ENCODE measurements at regions not wholly inside any gene's neighbourhood (a gene's known extent, or its start where the extent isn't known, plus 50 kb on each side); places are given as distances from the start of the nearest gene placed in this dataset.
"Not testable (repeated sequence)": the region's sequence is repeated elsewhere in the genome, so short reads cannot be mapped to it uniquely, and the experiment has no call there.

DNA sequence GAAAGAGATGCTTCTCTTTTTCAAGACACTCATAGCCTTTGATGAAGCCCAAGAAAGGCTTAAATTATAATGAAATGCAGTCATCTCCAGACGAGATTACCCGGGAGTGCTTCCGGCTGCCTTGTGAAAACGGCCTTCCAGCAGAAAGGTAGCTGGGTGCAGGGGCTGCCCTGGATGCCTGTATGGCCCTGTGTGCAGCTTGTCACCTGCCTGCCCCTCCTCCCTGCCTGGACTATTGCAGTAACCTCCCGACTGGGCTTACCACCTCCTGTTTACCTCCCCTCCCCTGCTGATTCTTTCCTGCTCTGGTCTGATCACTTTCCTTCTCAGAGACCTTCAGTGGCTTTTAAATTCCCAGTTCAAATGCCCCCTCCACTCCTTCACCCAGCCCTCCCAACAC is 126.4 kb upstream of the SYT13 start:
- H3K4me1 Mint-ChIP-seq (ENCODE audit: low read depth): no peaks in the 10 kb centered on the region
- H3K36me3 Mint-ChIP-seq (ENCODE audit: low read depth): no peaks in the 10 kb centered on the region
- intact Hi-C loops (cut with micrococcal nuclease): no loop called here
- H3K27ac Mint-ChIP-seq: no peak overlapping the region
- DNase-seq (ENCODE audit: low spot score): no peak
- peaks cover 25% of the 10 kb centered on the region for H3K27me3 Mint-ChIP-seq (ENCODE audit: insufficient read depth)
- no peak overlapping the region for H3K4me3 Mint-ChIP-seq
- H3K9me3 Mint-ChIP-seq: no peaks in the 10 kb centered on the region

DNA sequence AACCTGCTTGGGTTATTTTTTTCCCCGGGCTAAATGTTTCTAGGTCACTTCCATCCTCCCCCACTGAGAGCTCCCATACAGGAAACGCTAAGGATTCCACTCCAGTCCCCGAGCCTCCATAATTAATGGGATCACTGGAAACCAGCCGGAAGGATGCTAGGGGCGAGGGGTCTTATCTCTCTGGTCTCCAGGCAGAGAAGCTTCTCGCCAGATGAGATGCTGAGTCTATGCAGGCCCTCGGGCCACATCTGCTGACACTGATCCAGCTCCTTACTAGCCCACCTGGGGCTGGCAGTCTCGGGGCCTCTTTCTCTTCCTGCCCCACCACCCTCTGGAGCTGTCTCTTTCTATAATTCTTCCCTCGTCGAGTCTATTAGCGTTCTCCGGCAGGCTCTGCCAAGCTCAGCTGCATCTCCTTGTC is 125.9 kb upstream of the SYT13 start:
- Mint-ChIP-seq H3K27ac (no peak overlapping the region), H3K27me3 (ENCODE audit: insufficient read depth) (peaks cover 25% of the 10 kb centered on the region), H3K36me3 (ENCODE audit: low read depth) (no peaks in the 10 kb centered on the region), H3K4me3 (no peak overlapping the region), H3K9me3 (no peaks in the 10 kb centered on the region), H3K4me1 (ENCODE audit: low read depth) (no peaks in the 10 kb centered on the region)
- DNase-seq (ENCODE audit: low spot score): no peak
- intact Hi-C loops (cut with micrococcal nuclease): no loop called here

DNA sequence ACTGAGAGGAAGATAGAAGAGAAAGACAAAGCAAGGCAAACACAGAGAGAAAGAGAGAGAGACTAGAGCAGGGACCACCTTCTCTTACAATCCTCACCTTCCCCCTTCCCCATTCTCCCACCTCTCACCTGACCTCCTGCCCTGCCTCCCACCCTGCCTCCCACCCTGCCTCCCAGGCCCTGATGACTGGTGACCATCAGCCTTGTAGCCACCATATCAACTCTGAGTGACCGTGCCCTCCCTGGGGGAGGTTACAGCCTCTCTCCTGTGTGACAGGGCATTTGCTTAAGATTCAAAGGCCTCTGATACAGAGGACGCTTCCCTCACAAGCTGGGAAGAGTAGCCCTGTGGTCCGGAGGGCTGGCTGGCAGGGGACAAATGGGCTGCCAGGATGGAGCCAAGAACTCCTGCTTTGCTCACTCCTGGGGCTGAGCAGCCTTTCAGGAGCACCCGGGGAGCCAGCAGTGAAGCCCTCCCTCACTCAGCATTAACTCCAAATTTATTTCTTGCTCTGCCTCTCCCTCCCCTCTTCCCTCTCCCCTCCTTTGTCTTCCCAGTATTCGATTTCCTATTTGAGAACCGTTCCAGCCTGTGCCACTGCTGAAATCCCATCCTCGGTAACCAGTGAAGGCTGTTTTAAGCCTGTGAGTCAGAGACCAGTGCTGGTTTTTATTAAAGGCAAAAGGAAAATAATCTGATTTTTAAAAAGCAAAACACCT is 125.2 kb upstream of the SYT13 start:
- intact Hi-C loops (cut with micrococcal nuclease): no loop called here
- no peaks in the 10 kb centered on the region for H3K36me3 Mint-ChIP-seq (ENCODE audit: low read depth)
- H3K4me3 Mint-ChIP-seq: no peak overlapping the region
- no peaks in the 10 kb centered on the region for H3K9me3 Mint-ChIP-seq
- H3K27me3 Mint-ChIP-seq (ENCODE audit: insufficient read depth): peaks cover 25% of the 10 kb centered on the region
- DNase-seq (ENCODE audit: low spot score): no peak
- H3K27ac Mint-ChIP-seq: no peak overlapping the region
- H3K4me1 Mint-ChIP-seq (ENCODE audit: low read depth): no peaks in the 10 kb centered on the region

DNA sequence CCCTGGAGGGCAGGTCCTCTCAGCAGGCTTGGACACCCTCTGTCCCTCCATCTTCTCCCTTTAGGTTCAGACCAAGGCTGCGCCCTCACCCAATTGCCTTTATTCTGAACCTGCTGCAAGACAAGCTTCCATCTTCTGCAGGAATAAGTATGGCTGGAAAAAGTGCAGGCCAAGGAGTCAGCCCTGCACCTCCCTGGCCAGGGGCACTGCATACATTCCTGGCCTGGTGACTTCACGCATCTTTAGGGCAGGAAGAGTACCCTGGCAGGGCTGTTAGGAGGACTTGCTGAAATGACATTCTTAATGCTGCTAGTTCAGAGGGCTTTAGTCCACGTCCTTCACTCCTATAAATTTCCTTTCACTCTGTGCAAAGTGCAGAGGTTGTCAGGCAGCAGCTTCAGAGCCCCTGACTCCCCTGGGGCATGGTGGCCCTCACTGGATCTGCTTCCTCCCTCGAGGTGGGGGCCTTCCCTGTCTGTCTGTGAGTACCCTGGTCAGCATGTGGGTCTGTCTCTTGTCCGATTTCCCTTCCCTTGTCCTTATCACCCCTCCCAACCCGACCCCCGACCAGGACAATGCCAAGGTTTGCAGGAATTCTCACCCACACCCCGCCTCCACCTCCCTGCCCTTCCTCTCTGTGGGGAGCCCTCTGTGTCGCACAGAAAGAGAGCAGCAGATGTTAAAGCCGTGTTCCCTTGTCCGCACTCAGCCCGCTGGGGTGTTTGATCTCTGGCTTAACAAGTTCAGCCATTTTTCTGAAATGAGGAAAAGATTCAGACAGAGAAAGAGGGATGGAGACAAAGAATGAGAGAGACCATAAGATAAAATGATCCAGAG is 124.5 kb upstream of the SYT13 start:
- H3K27me3 Mint-ChIP-seq (ENCODE audit: insufficient read depth): peaks cover 25% of the 10 kb centered on the region
- H3K27ac Mint-ChIP-seq: no peak overlapping the region
- no peak overlapping the region for H3K4me3 Mint-ChIP-seq
- no peaks in the 10 kb centered on the region for H3K9me3 Mint-ChIP-seq
- H3K4me1 Mint-ChIP-seq (ENCODE audit: low read depth): no peaks in the 10 kb centered on the region
- DNase-seq (ENCODE audit: low spot score): no peak
- no peaks in the 10 kb centered on the region for H3K36me3 Mint-ChIP-seq (ENCODE audit: low read depth)
- intact Hi-C loops (cut with micrococcal nuclease): no loop called here

DNA sequence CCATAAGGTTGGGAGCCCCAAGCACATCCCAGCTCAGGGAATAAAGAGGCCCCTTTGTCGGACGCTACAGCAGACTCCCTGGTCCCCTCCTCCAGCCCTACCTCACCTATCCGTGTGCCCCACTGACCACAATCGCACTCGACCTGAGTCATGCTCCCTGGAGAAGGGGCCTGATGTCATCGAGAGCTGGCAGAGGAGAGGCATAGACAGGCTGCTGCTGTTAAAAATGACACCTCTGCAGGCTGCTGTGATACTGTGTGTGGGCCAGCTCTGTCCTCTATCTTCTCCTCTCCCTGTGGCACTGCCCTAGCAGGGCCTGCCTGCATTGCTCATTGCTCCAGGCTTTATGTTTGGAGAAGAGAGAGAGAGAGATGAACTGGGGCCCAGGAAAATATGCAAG is 123.4 kb upstream of the SYT13 start:
- H3K4me3 Mint-ChIP-seq: no peak overlapping the region

DNA sequence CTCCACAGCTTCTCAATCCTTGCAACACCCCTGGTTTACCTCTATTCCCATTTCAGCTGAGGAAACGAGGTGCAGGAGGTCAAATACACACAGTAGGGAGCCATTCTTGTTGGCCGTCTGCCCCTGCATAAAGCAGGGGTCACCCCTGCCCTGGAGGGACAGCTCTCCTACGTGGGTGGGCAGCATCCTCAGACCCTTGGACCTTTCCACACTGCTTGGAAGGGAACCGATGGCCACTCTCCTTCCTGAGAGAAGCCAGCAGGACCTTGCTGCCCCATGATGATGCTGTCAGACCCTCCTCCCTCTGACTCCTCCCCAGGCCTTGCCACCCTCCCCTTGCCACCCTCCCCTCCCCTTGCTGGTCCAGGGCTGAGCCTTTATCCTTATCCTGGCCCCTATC is 121.1 kb upstream of the SYT13 start:
- H3K4me1 Mint-ChIP-seq (ENCODE audit: low read depth): no peaks in the 10 kb centered on the region
- intact Hi-C loops (cut with micrococcal nuclease): no loop called here
- H3K4me3 Mint-ChIP-seq: no peak overlapping the region
- no peaks in the 10 kb centered on the region for H3K9me3 Mint-ChIP-seq
- H3K27me3 Mint-ChIP-seq (ENCODE audit: insufficient read depth): peaks cover 22% of the 10 kb centered on the region
- no peak for DNase-seq (ENCODE audit: low spot score)
- no peak overlapping the region for H3K27ac Mint-ChIP-seq
- H3K36me3 Mint-ChIP-seq (ENCODE audit: low read depth): no peaks in the 10 kb centered on the region

More for the DNA sequence above, 123.4 kb upstream of the SYT13 start:
- no peak for DNase-seq (ENCODE audit: low spot score)
- Mint-ChIP-seq H3K9me3 (no peaks in the 10 kb centered on the region), H3K36me3 (ENCODE audit: low read depth) (no peaks in the 10 kb centered on the region), H3K27me3 (ENCODE audit: insufficient read depth) (peaks cover 26% of the 10 kb centered on the region), H3K27ac (no peak overlapping the region), H3K4me1 (ENCODE audit: low read depth) (no peaks in the 10 kb centered on the region)
- intact Hi-C loops (cut with micrococcal nuclease): no loop called here

DNA sequence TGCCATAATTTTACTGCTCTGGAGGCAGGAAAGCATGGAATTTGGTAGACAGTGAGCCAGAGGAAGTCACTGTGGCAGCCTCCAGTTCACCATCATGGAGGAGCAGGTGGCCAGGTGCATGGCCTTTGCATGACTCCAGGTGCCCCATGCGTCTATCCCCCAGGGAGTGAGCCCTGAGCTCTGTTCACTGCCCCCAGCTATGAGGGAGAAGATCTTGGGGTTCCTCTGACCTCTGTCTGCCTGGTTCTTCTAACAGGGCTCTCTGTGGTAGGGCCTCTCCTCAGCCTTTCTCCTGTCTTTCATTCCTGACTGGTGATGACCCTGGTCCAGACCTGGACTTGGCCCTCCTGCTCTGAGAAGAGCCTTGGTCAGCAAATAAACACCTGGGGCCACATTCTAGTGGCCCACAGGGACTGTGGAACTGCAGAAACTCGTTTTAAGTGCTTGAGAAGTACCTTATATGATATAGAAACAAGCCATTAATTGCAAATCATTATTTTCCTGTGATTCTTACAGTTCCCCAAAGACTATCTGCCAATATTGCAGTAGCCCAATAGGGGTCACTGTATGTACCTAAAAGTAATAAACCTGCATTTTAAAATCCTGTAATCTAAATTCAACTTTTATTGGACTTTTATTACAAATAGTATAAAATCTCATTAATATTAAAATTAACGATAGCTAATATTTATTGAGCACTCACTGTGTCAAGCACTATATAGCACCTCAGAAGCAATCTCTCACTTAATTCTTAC is 120.0 kb upstream of the SYT13 start:
- Mint-ChIP-seq H3K27ac (no peak overlapping the region), H3K4me1 (ENCODE audit: low read depth) (no peaks in the 10 kb centered on the region), H3K4me3 (no peak overlapping the region), H3K9me3 (no peaks in the 10 kb centered on the region), H3K27me3 (ENCODE audit: insufficient read depth) (peaks cover 15% of the 10 kb centered on the region), H3K36me3 (ENCODE audit: low read depth) (no peaks in the 10 kb centered on the region)
- DNase-seq (ENCODE audit: low spot score): no peak
- intact Hi-C loops (cut with micrococcal nuclease): no loop called here

DNA sequence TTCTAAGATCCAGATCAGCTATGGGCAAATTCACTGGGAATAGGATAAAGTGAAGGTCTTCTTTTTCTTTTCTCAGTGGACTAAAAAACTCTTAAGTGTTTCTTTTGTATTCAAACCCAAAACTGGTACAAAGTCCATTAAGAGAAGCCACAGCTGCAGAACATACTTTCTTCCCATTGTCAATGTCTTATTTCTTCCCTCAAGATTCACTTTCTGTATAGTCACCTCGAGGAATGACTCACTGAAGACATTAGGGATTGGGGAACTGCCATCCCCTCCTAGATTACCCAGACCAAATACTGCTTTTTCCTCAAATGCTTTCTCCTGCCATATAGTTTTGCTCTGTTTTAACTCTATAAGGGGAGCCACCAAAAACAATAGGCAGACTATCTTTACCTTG is 117.4 kb upstream of the SYT13 start:
- DNase-seq (ENCODE audit: low spot score); H3K9me3 Mint-ChIP-seq; H3K36me3 Mint-ChIP-seq (ENCODE audit: low read depth); H3K4me3 Mint-ChIP-seq; H3K4me1 Mint-ChIP-seq (ENCODE audit: low read depth); H3K27ac Mint-ChIP-seq; intact Hi-C loops (cut with micrococcal nuclease): not testable (repeated sequence)
- H3K27me3 Mint-ChIP-seq (ENCODE audit: insufficient read depth): peaks cover 11% of the 10 kb centered on the region

DNA sequence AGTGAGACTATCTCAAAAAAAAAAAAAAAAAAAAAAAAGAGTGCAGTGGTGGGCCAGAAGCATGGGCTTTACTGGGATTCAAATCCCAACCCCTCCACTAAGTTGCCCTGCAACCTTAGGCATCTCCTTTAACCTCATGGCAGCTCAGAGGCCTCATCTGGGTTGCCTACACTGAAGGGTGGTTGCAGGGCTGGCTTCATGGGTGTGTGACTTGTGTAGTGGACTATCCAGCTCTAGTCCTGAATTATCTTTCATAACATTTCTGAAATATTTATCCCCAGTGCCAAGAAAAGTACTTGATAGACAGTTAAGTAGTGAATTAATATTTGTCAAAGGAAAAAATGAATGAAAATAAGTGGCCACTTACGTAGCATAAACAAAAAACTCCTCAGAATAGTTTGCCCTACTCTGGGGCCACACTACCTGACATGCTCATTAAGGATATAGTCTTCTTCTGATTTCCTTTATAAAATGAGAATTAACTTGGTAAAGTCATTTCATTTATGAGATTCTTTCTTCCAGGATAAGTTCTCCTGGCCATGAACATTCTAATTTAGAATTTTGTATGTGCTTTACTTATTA is 116.0 kb upstream of the SYT13 start:
- no peak overlapping the region for H3K4me3 Mint-ChIP-seq
- no peak overlapping the region for H3K27ac Mint-ChIP-seq
- no peaks in the 10 kb centered on the region for H3K36me3 Mint-ChIP-seq (ENCODE audit: low read depth)
- DNase-seq (ENCODE audit: low spot score): no peak
- H3K27me3 Mint-ChIP-seq (ENCODE audit: insufficient read depth): peaks cover 9% of the 10 kb centered on the region
- H3K4me1 Mint-ChIP-seq (ENCODE audit: low read depth): no peaks in the 10 kb centered on the region
- intact Hi-C loops (cut with micrococcal nuclease): no loop called here
- H3K9me3 Mint-ChIP-seq: no peaks in the 10 kb centered on the region

DNA sequence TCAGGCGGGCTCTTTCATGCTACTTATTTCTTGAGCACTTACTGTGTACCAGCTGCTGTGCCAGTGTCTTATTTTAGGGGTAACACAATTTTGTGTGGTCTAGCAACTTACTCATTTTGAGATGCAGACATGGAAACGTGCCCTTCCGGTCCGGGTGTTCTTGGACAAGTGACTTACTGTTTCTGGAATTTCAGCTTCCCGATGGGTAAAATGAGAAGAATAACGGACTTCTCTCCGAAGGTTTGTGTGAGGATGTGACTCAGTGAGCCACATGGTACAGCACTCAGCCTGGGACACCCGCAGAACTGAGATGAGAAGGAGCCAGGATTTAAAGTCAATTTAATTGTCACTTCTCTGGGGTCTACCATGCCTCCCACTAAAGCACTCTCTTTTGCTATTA is 114.5 kb upstream of the SYT13 start:
- H3K4me1 Mint-ChIP-seq (ENCODE audit: low read depth): no peaks in the 10 kb centered on the region
- H3K9me3 Mint-ChIP-seq: no peaks in the 10 kb centered on the region
- peaks cover 13% of the 10 kb centered on the region for H3K27me3 Mint-ChIP-seq (ENCODE audit: insufficient read depth)
- no peak overlapping the region for H3K27ac Mint-ChIP-seq
- DNase-seq (ENCODE audit: low spot score): no peak
- intact Hi-C loops (cut with micrococcal nuclease): no loop called here
- no peaks in the 10 kb centered on the region for H3K36me3 Mint-ChIP-seq (ENCODE audit: low read depth)
- H3K4me3 Mint-ChIP-seq: no peak overlapping the region

DNA sequence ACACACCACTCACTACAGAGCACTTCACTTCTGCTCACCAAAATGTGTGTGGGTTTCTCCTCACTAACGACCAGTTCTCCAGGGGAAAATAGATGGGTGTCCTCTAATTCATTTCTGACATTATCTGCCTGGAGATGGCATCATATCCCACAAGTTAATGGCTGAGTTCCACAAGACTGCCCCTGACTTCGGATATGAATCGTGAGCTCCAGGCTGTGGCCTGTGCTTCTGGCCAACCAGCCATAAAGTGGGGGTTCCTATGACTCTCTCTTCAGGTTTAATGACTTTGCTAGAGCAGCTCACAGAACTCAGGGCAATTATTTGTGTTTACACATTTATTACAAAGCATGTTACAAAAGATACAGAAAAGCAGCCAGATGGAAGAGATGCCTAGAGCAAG is 113.0 kb upstream of the SYT13 start:
- DNase-seq (ENCODE audit: low spot score): no peak
- Mint-ChIP-seq H3K27ac (no peak overlapping the region), H3K36me3 (ENCODE audit: low read depth) (no peaks in the 10 kb centered on the region), H3K4me3 (no peak overlapping the region), H3K27me3 (ENCODE audit: insufficient read depth) (peaks cover 8% of the 10 kb centered on the region), H3K4me1 (ENCODE audit: low read depth) (no peaks in the 10 kb centered on the region), H3K9me3 (no peaks in the 10 kb centered on the region)
- intact Hi-C loops (cut with micrococcal nuclease): no loop called here

DNA sequence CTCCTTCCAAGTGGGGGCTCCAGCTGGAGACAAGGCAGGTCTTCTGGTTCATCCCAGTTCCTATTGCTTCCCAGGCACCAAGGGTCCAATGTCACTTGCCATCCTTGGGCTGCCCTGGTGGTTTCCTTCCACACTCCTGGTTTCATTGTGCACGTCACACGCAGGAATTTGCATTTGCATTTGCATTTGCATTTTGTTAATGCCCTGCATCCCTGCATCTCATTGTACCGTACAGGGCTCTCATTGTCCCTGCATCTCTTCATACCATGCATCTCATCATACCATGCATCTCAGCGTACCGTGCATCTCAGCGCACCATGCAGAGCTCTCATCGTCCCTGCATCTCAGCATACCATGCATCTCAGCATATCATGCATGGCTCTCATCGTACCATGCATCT is 112.2 kb upstream of the SYT13 start:
- peaks cover 6% of the 10 kb centered on the region for H3K27me3 Mint-ChIP-seq (ENCODE audit: insufficient read depth)
- no peak overlapping the region for H3K4me3 Mint-ChIP-seq
- no peaks in the 10 kb centered on the region for H3K9me3 Mint-ChIP-seq
- H3K27ac Mint-ChIP-seq: no peak overlapping the region
- no peaks in the 10 kb centered on the region for H3K4me1 Mint-ChIP-seq (ENCODE audit: low read depth)
- DNase-seq (ENCODE audit: low spot score): no peak
- no peaks in the 10 kb centered on the region for H3K36me3 Mint-ChIP-seq (ENCODE audit: low read depth)
- intact Hi-C loops (cut with micrococcal nuclease): no loop called here

DNA sequence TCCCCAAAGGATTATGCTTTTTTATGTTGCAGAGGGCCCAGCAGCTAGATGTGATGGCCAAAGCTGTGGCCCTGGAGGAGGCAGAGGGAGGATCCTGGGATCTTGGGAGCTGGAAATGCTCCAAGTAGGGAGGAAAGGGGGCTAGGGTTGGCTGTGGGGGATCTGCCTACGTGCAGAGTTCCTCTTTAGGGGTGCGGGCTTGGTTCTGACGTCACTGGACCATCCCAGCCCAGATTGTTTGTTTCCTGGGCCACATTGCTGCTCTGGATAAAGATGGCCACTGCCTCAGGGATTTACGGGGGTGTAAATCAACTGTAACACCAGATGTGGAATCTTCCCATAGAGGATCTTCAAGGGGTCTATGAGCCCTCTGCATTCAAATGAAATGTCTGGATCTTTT is 110.3 kb upstream of the SYT13 start:
- H3K4me1 Mint-ChIP-seq (ENCODE audit: low read depth): no peaks in the 10 kb centered on the region
- no peaks in the 10 kb centered on the region for H3K36me3 Mint-ChIP-seq (ENCODE audit: low read depth)
- no peak for DNase-seq (ENCODE audit: low spot score)
- H3K4me3 Mint-ChIP-seq: no peak overlapping the region
- H3K27me3 Mint-ChIP-seq (ENCODE audit: insufficient read depth): peaks cover 6% of the 10 kb centered on the region
- no peaks in the 10 kb centered on the region for H3K9me3 Mint-ChIP-seq
- intact Hi-C loops (cut with micrococcal nuclease): no loop called here
- H3K27ac Mint-ChIP-seq: no peak overlapping the region

All from activated T-helper 1 cell treated with anti-CD3 and anti-CD28 coated beads, Interleukin-12 subunit alpha, Interleukin-12 subunit beta, Interleukin-2, Interleukin-4 antibody, amounts not matched to agents 30 ng/mL and 10 ng/mL and 1 ng/mL, durations not matched to agents 14 hours and 24 hours and 36 hours (primary cell).